ENCODE measurements at regions not wholly inside any gene's neighbourhood (a gene's known extent, or its start where the extent isn't known, plus 50 kb on each side); places are given as distances from the start of the nearest gene placed in this dataset.

DNA sequence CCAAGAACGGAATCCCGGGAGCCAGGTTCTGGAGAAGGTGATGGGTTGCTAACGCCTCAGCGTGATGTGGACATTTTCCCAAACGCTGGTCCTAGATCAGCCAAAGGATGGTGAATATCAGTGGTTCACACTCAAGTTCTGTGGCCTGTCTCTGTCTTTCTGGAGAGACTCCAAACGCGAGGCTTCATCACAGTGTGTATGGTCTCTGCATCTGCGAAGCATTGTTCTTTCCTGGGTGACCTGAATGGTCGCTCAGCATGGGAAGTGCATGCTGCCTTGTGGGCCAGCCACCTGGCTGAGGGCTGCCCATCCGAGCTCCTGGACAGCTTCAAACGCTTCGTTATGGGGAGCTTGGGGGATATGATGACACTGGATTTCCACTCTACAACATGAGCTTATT lies 810.0 kb downstream of the TBC1D22A start:
- TF ChIP-seq, protein P1, sequence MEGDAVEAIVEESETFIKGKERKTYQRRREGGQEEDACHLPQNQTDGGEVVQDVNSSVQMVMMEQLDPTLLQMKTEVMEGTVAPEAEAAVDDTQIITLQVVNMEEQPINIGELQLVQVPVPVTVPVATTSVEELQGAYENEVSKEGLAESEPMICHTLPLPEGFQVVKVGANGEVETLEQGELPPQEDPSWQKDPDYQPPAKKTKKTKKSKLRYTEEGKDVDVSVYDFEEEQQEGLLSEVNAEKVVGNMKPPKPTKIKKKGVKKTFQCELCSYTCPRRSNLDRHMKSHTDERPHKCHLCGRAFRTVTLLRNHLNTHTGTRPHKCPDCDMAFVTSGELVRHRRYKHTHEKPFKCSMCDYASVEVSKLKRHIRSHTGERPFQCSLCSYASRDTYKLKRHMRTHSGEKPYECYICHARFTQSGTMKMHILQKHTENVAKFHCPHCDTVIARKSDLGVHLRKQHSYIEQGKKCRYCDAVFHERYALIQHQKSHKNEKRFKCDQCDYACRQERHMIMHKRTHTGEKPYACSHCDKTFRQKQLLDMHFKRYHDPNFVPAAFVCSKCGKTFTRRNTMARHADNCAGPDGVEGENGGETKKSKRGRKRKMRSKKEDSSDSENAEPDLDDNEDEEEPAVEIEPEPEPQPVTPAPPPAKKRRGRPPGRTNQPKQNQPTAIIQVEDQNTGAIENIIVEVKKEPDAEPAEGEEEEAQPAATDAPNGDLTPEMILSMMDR (IDR thresholded peaks at IDR 0.05) = no peak
- no peak for TF ChIP-seq POLR2A (IDR thresholded peaks at IDR 0.05)

All from tibial nerve (tissue), 3 donors.